PFSK-1 (cell line): ENCODE measurements at regions not wholly inside any gene's neighbourhood (a gene's known extent, or its start where the extent isn't known, plus 50 kb on each side); places are given as distances from the start of the nearest gene placed in this dataset.

Source experiments
- FOXP2 ChIP-seq: optimal IDR thresholded peaks from 2 replicates; pipeline ENCODE3; 2011; ENCODE audit warnings: borderline replicate concordance, control low read depth, inconsistent platforms; ENCODE audit not compliant: insufficient read depth; ENCODE audit errors: extremely low read length, extremely low read depth
- POLR2AphosphoS5 ChIP-seq: IDR thresholded peaks from 2 replicates; pipeline ENCODE4 v1.6.1; 2012; ENCODE audit warnings: low read depth, mild to moderate bottlenecking, control low read depth, low read length, moderate library complexity
- REST ChIP-seq, 2 experiments: IDR thresholded peaks; 2 replicates each; pipeline versions ENCODE4 v1.6.1 to v1.8.0; 2011 to 2012; ENCODE audit warnings: low read depth in 2 of 2, low read length in 2 of 2, control low read depth in 1 of 2, inconsistent platforms in 1 of 2, mild to moderate bottlenecking in 1 of 2, moderate library complexity in 1 of 2; ENCODE audit not compliant: insufficient read depth in 1 of 2
- SIN3A ChIP-seq: IDR thresholded peaks from 2 replicates; pipeline ENCODE4 v1.6.1; 2012; ENCODE audit warnings: mild to moderate bottlenecking, low read length, moderate library complexity, borderline replicate concordance; ENCODE audit not compliant: insufficient read depth
- TAF1 ChIP-seq: IDR thresholded peaks from 2 replicates; pipeline ENCODE4 v1.6.1; 2012; ENCODE audit warnings: low read length, control low read depth, borderline replicate concordance; ENCODE audit not compliant: insufficient read depth

- TF ChIP-seq TAF1, result no peak
- TF ChIP-seq POLR2AphosphoS5, result no peak
- TF ChIP-seq REST (IDR thresholded peaks at IDR 0.05; ENCODE audit: insufficient read depth in 1 of 2, low read depth in 2 of 2, low read length in 2 of 2), result no peak
These were observed 121.5 kb upstream of the RPL34 start for GRCh38 chr4:108498925-108499324.

DNA sequence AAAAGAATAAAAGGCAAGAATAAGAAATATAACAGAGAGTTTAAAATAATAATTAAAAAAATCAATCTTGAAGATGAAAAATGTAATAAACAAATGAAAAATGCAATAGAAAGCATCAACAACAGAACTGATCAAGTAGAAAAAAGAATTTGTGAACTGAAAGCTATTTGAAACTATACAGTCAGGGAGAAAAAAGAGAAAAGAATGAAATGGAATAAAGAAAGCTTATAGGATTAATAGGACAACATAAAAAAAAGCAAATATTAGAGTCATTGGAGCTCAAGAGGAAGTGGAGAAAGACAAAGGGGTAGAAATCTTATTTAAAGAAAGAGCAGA lies 126.8 kb upstream of the RPL34 start:
- TF ChIP-seq REST (IDR thresholded peaks at IDR 0.05; ENCODE audit: insufficient read depth in 1 of 2, low read depth in 2 of 2, low read length in 2 of 2) (no peak), FOXP2 (no peak), SIN3A (no peak), TAF1 (no peak), POLR2AphosphoS5 (no peak)

GRCh38 chr4:108492816-108493595 lies 127.4 kb upstream of the RPL34 start:
- no peak for TF ChIP-seq FOXP2
- no peak for TF ChIP-seq TAF1
- no peak for TF ChIP-seq POLR2AphosphoS5
- no peak for TF ChIP-seq REST (IDR thresholded peaks at IDR 0.05; ENCODE audit: insufficient read depth in 1 of 2, low read depth in 2 of 2, low read length in 2 of 2)
- no peak for TF ChIP-seq SIN3A

GRCh38 chr4:108488865-108489264 lies 131.5 kb upstream of the RPL34 start:
- TF ChIP-seq SIN3A, result no peak
- TF ChIP-seq POLR2AphosphoS5, result no peak
- TF ChIP-seq FOXP2, result no peak
- TF ChIP-seq REST (IDR thresholded peaks at IDR 0.05; ENCODE audit: insufficient read depth in 1 of 2, low read depth in 2 of 2, low read length in 2 of 2), result no peak
- no peak for TF ChIP-seq TAF1

- TF ChIP-seq TAF1 (no peak), FOXP2 (no peak), SIN3A (no peak)
These were observed 134.3 kb upstream of the RPL34 start for GRCh38 chr4:108486046-108486445.
